ENCODE measurements at regions not wholly inside any gene's neighbourhood (a gene's known extent, or its start where the extent isn't known, plus 50 kb on each side); places are given as distances from the start of the nearest gene placed in this dataset.

GRCh38 chr9:103941104-103941503 is 153.0 kb upstream of the SMC2 start:
- TF ChIP-seq CTCF (IDR thresholded peaks at IDR 0.05; ENCODE audit: low read depth, low read length), result no peak
- DNase-seq (ENCODE audit: extremely low read depth, low read depth), result no peak

- DNase-seq (ENCODE audit: extremely low read depth, low read depth), result no peak
- no peak for TF ChIP-seq CTCF (IDR thresholded peaks at IDR 0.05; ENCODE audit: low read depth, low read length)
Observed at GRCh38 chr9:103942200-103942599, 151.9 kb upstream of the SMC2 start.

- no peak for DNase-seq (ENCODE audit: extremely low read depth, low read depth)
- no peak for TF ChIP-seq CTCF (IDR thresholded peaks at IDR 0.05; ENCODE audit: low read depth, low read length)
Observed at GRCh38 chr9:103942651-103943050, 151.5 kb upstream of the SMC2 start.

GRCh38 chr9:103949096-103949495 is 145.0 kb upstream of the SMC2 start:
- TF ChIP-seq CTCF (IDR thresholded peaks at IDR 0.05; ENCODE audit: low read depth, low read length), result no peak
- DNase-seq (ENCODE audit: extremely low read depth, low read depth), result no peak

GRCh38 chr9:103977163-103977562 is 116.9 kb upstream of the SMC2 start:
- TF ChIP-seq CTCF (IDR thresholded peaks at IDR 0.05; ENCODE audit: low read depth, low read length), result no peak
- DNase-seq (ENCODE audit: extremely low read depth, low read depth), result no peak

GRCh38 chr9:103978396-103978795 is 115.7 kb upstream of the SMC2 start:
- TF ChIP-seq CTCF (IDR thresholded peaks at IDR 0.05; ENCODE audit: low read depth, low read length), result no peak
- no peak for DNase-seq (ENCODE audit: extremely low read depth, low read depth)

GRCh38 chr9:103981912-103982311 is 112.2 kb upstream of the SMC2 start:
- DNase-seq (ENCODE audit: extremely low read depth, low read depth), result no peak
- no peak for TF ChIP-seq CTCF (IDR thresholded peaks at IDR 0.05; ENCODE audit: low read depth, low read length)
